Stimulated activated CD8-positive, alpha-beta memory T cell treated with anti-CD3 and anti-CD28 coated beads, Interleukin-7, amount 100 ng/mL, for 48 hours (primary cell): ENCODE measurements at regions not wholly inside any gene's neighbourhood (a gene's known extent, or its start where the extent isn't known, plus 50 kb on each side); places are given as distances from the start of the nearest gene placed in this dataset.

Experiments used
- DNase-seq, 2 donors: peaks; one replicate each; pipeline ENCODE4 v3.0.0-alpha.2; 2020; ENCODE audit warnings: low read depth in 1 of 2; ENCODE audit errors: extremely low read depth in 1 of 2

- no peak for DNase-seq
These were observed 133.7 kb upstream of the EDNRA start for GRCh38 chr4:147347217-147347616.

- DNase-seq: no peak
These were observed 131.7 kb upstream of the EDNRA start for GRCh38 chr4:147349193-147349592.

- no peak for DNase-seq
These were observed 129.7 kb upstream of the EDNRA start for GRCh38 chr4:147351083-147351787.

- no peak for DNase-seq
These were observed 126.7 kb upstream of the EDNRA start for GRCh38 chr4:147354237-147354636.

- DNase-seq: no peak
These were observed 125.8 kb upstream of the EDNRA start for GRCh38 chr4:147355032-147355656.

- no peak for DNase-seq
These were observed 125.0 kb upstream of the EDNRA start for GRCh38 chr4:147355847-147356246.

GRCh38 chr4:147360301-147360700 lies 120.6 kb upstream of the EDNRA start:
- DNase-seq: no peak

- no peak for DNase-seq
These were observed 119.2 kb upstream of the EDNRA start for GRCh38 chr4:147361726-147362125.

- DNase-seq: no peak
These were observed 118.0 kb upstream of the EDNRA start for GRCh38 chr4:147362938-147363337.

- DNase-seq: no peak
These were observed 117.4 kb upstream of the EDNRA start for GRCh38 chr4:147363514-147363913.

- no peak for DNase-seq
These were observed 115.5 kb upstream of the EDNRA start for GRCh38 chr4:147365396-147365795.

GRCh38 chr4:147366164-147366563 lies 114.7 kb upstream of the EDNRA start:
- no peak for DNase-seq

- DNase-seq: no peak
These were observed 113.0 kb upstream of the EDNRA start for GRCh38 chr4:147367891-147368290.

GRCh38 chr4:147368948-147369347 lies 111.9 kb upstream of the EDNRA start:
- no peak for DNase-seq

- DNase-seq: no peak
These were observed 110.4 kb upstream of the EDNRA start for GRCh38 chr4:147370473-147370872.

GRCh38 chr4:147370881-147371280 lies 110.0 kb upstream of the EDNRA start:
- DNase-seq: no peak

- DNase-seq: no peak
These were observed 109.2 kb upstream of the EDNRA start for GRCh38 chr4:147371661-147372060.

GRCh38 chr4:147378780-147379179 lies 102.1 kb upstream of the EDNRA start:
- DNase-seq: no peak

- no peak for DNase-seq
These were observed 99.1 kb upstream of the EDNRA start for GRCh38 chr4:147381749-147382148.

- no peak for DNase-seq
These were observed 92.9 kb upstream of the EDNRA start for GRCh38 chr4:147388018-147388417.

- DNase-seq: no peak
These were observed 84.8 kb upstream of the EDNRA start for GRCh38 chr4:147396105-147396504.

GRCh38 chr4:147398556-147398955 lies 82.3 kb upstream of the EDNRA start:
- DNase-seq: no peak

GRCh38 chr4:147400721-147401120 lies 80.2 kb upstream of the EDNRA start:
- no peak for DNase-seq
